Adrenal gland (tissue), 9 donors: ENCODE measurements at regions not wholly inside any gene's neighbourhood (a gene's known extent, or its start where the extent isn't known, plus 50 kb on each side); places are given as distances from the start of the nearest gene placed in this dataset.
"Not testable (repeated sequence)": the region's sequence is repeated elsewhere in the genome, so short reads cannot be mapped to it uniquely, and the experiment has no call there.

Source experiments
- DNase-seq, 7 donors: peaks; one replicate each; pipeline ENCODE4 v3.0.0-alpha.2; 2019 to 2020
- H3K27ac ChIP-seq, 5 donors: fragments of 200-600 bp; sonication (generic) in 4 of 5; 1 replicate in 3 of 5; 2 replicates in 2 of 5; pipeline versions ENCODE4 v1.5.1 to v1.8.0; 2016 to 2020; ENCODE audit warnings: mild to moderate bottlenecking in 1 of 5
- H3K27me3 ChIP-seq: fragments of 200-600 bp; 2 replicates; pipeline ENCODE4 v1.8.0; 2021
- H3K36me3 ChIP-seq, 2 donors: fragments of 200-600 bp; replicated peaks in 1 of 2; 1 replicate in 1 of 2; 2 replicates in 1 of 2; pipeline versions ENCODE4 v1.5.1 to v1.8.0; 2018 to 2022
- H3K4me1 ChIP-seq, 2 donors: fragments of 200-600 bp; replicated peaks in 1 of 2; 1 replicate in 1 of 2; 2 replicates in 1 of 2; pipeline versions ENCODE4 v1.5.1 to v1.8.0; 2018 to 2021
- H3K4me3 ChIP-seq, 4 donors: fragments of 200-600 bp; sonication (generic) in 3 of 4; one replicate each; pipeline ENCODE4 v1.5.1; 2016 to 2018
- H3K9me3 ChIP-seq, 3 donors: fragments of 200-600 bp; sonication (generic) in 1 of 3; replicated peaks in 1 of 3; 1 replicate in 2 of 3; 2 replicates in 1 of 3; pipeline versions ENCODE4 v1.5.1 to v1.8.0; 2016 to 2021
- CTCF ChIP-seq, 6 experiments: fragments of 450-650 bp in 4 of 6; fragments of 200-600 bp in 2 of 6; sonication (generic) in 1 of 6; IDR thresholded peaks; 1 replicate in 5 of 6; 2 replicates in 1 of 6; pipeline versions ENCODE4 v1.5.1 to v1.8.0; 2016 to 2021; ENCODE audit warnings: antibody characterized with exemption in 6 of 6, mild to moderate bottlenecking in 2 of 6, moderate library complexity in 1 of 6
- POLR2A ChIP-seq, 2 donors: fragments of 450-650 bp; IDR thresholded peaks; one replicate each; pipeline ENCODE4 v1.6.1; 2017; ENCODE audit warnings: antibody characterized with exemption in 2 of 2, mild to moderate bottlenecking in 2 of 2, moderate library complexity in 1 of 2
- whole genome bisulfite sequencing, 4 donors: extraction: QIAGEN DNeasy Blood & Tissue Kit in 2 of 4; methylation state at CpG; one replicate each; pipeline versions ENCODE4 v1.1.5 to v1.1.7; 2013 to 2017; 5-methylcytosine and 5-hydroxymethylcytosine counted together
- intact Hi-C, 2 donors: fragments of 100-400 bp; cut with DNase I; formaldehyde crosslinking; loops; one replicate each; pipeline versions ENCODE4 v1.14.1 to v1.15.0; 2022 to 2023
- donor health status: healthy with polysubstance abuse.
- donor health status: Bipolar disorder and iron deficiency.
- donor health status: DM: yes; HTN: yes; CAD: no.
- donor health status: DM: no; HTN: no; CAD: no.
- donor health status: DM: no; HTN: no; CAD: no.

GRCh38 chr7:73954181-73954580, 73.8 kb upstream of the ELN start:
- TF ChIP-seq CTCF (IDR thresholded peaks at IDR 0.05): no peak
- 66 to 77% (median 70%) methylated on average over 3 of the region's 3 CpGs for WGBS, 4 donors
- intact Hi-C loops: no loop called here
- no peaks in the 10 kb centered on the region for H3K36me3 ChIP-seq
- H3K4me3 ChIP-seq: no peak overlapping the region
- H3K27ac ChIP-seq: no peak overlapping the region
- H3K4me1 ChIP-seq: no peaks in the 10 kb centered on the region
- DNase-seq: no peak
- H3K9me3 ChIP-seq: no peaks in the 10 kb centered on the region
- H3K27me3 ChIP-seq: no peaks in the 10 kb centered on the region

- no peaks in the 10 kb centered on the region for H3K36me3 ChIP-seq
- intact Hi-C loops: no loop called here
- no peak for DNase-seq
- H3K4me1 ChIP-seq: no peaks in the 10 kb centered on the region
- no peak overlapping the region for H3K27ac ChIP-seq
- H3K9me3 ChIP-seq: no peaks in the 10 kb centered on the region
- WGBS, 4 donors: 86 to 96% (median 90%) methylated on average over 2 of the region's 2 CpGs
- no peak overlapping the region for H3K4me3 ChIP-seq
- H3K27me3 ChIP-seq: no peaks in the 10 kb centered on the region
- TF ChIP-seq CTCF (IDR thresholded peaks at IDR 0.05) (no peak), POLR2A (IDR thresholded peaks at IDR 0.05) (no peak)
Observed at GRCh38 chr7:73954861-73955260, 73.1 kb upstream of the ELN start.

- peak in 1 of 7 donors; percentile 28 for DNase-seq
- intact Hi-C loops: no loop called here
- TF ChIP-seq POLR2A (IDR thresholded peaks at IDR 0.05) (no peak), CTCF (IDR thresholded peaks at IDR 0.05) (no peak)
Observed at GRCh38 chr7:73960548-73960947, 67.4 kb upstream of the ELN start.

GRCh38 chr7:73961991-73962390, 66.0 kb upstream of the ELN start:
- 83 to 95% (median 92%) methylated on average over 9 of the region's 9 CpGs for WGBS, 4 donors
- H3K4me3 ChIP-seq, intact Hi-C loops, H3K9me3 ChIP-seq, H3K27me3 ChIP-seq, H3K27ac ChIP-seq, H3K4me1 ChIP-seq, H3K36me3 ChIP-seq: not testable (repeated sequence)
- peak in 1 of 7 donors; percentile 17 for DNase-seq

More at GRCh38 chr7:73960548-73960947, 67.4 kb upstream of the ELN start:
- H3K4me1 ChIP-seq: no peaks in the 10 kb centered on the region
- H3K27me3 ChIP-seq: no peaks in the 10 kb centered on the region
- 68 to 85% (median 75%) methylated on average over 3 of the region's 3 CpGs for WGBS, 4 donors
- no peak overlapping the region for H3K27ac ChIP-seq
- H3K9me3 ChIP-seq: peaks cover 0 to 6% (median 5%) of the 10 kb centered on the region in 3 donors
- no peak overlapping the region for H3K4me3 ChIP-seq
- H3K36me3 ChIP-seq: no peaks in the 10 kb centered on the region

GRCh38 chr7:73963252-73963822, 64.6 kb upstream of the ELN start:
- Histone ChIP-seq H3K4me1 (no peaks in the 10 kb centered on the region), H3K36me3 (no peaks in the 10 kb centered on the region), H3K27me3 (no peaks in the 10 kb centered on the region), H3K27ac (no peak overlapping the region), H3K4me3 (no peak overlapping the region), H3K9me3 (peaks cover 0 to 6% (median 5%) of the 10 kb centered on the region in 3 donors)
- intact Hi-C loops: no loop called here
- DNase-seq: no peak
- 78 to 87% (median 84%) methylated on average over 2 of the region's 2 CpGs for WGBS, 4 donors
- TF ChIP-seq CTCF (IDR thresholded peaks at IDR 0.05): no peak
- TF ChIP-seq POLR2A (IDR thresholded peaks at IDR 0.05): no peak
